ACC112 (cell line): ENCODE measurements at regions not wholly inside any gene's neighbourhood (a gene's known extent, or its start where the extent isn't known, plus 50 kb on each side); places are given as distances from the start of the nearest gene placed in this dataset.

Source experiments
- H2AFZ ChIP-seq: fragments of 200-600 bp; sonication (generic); one replicate; pipeline ENCODE4 v1.6.0; 2017; ENCODE audit warnings: antibody characterized with exemption, low read length; ENCODE audit not compliant: unreplicated experiment
- H3K27ac ChIP-seq: fragments of 200-600 bp; sonication (generic); 2 replicates; pipeline ENCODE4 v1.5.1; 2014; ENCODE audit warnings: low read depth, mild to moderate bottlenecking, antibody characterized with exemption, low read length, moderate library complexity
- H3K27me3 ChIP-seq: fragments of 200-600 bp; sonication (generic); 2 replicates; pipeline ENCODE4 v1.6.1; 2014; ENCODE audit warnings: mild to moderate bottlenecking, antibody characterized with exemption, low read length, moderate library complexity, mixed read lengths; ENCODE audit not compliant: insufficient read depth
- H3K36me3 ChIP-seq: fragments of 200-600 bp; sonication (generic); 2 replicates; pipeline ENCODE4 v1.6.1; 2016; ENCODE audit warnings: mild to moderate bottlenecking, antibody characterized with exemption, low read length, moderate library complexity, mixed read lengths; ENCODE audit not compliant: insufficient read depth
- H3K4me1 ChIP-seq: fragments of 200-600 bp; sonication (generic); one replicate; pipeline ENCODE4 v1.6.1; 2016; ENCODE audit warnings: low read length, mixed read lengths; ENCODE audit not compliant: insufficient read depth, unreplicated experiment, control insufficient read depth
- H3K4me3 ChIP-seq: fragments of 200-600 bp; sonication (generic); 2 replicates; pipeline ENCODE4 v1.5.1; 2014; ENCODE audit warnings: mild to moderate bottlenecking, low read depth, low read length
- H3K79me2 ChIP-seq: fragments of 200-600 bp; sonication (generic); one replicate; pipeline ENCODE4 v1.6.0; 2016; ENCODE audit warnings: low read length; ENCODE audit not compliant: control insufficient read depth, unreplicated experiment, insufficient read depth

DNA sequence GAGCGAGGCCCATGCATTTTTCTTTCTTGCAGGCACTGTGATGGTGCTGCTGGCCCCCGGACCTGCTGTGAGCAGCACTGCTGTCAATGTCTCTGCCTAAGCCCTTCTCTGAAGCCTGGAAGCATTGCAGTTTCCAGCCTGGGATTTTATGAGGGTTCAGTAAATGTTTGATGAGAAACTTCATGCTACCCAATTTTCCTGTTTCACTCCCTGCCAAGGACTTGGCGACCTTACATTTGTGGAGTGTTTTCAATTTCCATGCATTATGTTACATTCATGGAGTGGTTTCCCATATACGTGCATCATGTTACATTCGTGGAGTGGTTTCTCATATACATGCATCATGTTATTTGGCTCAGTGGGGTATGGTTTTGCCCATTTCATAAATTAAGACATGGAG, 90.7 kb upstream of the PTCH1 start:
- no peak overlapping the region for H2AFZ ChIP-seq
- no peaks in the 10 kb centered on the region for H3K79me2 ChIP-seq
- H3K27ac ChIP-seq = no peak overlapping the region
- H3K4me3 ChIP-seq = no peak overlapping the region
- no peaks in the 10 kb centered on the region for H3K36me3 ChIP-seq
- peaks cover 14% of the 10 kb centered on the region for H3K27me3 ChIP-seq
- no peaks in the 10 kb centered on the region for H3K4me1 ChIP-seq

DNA sequence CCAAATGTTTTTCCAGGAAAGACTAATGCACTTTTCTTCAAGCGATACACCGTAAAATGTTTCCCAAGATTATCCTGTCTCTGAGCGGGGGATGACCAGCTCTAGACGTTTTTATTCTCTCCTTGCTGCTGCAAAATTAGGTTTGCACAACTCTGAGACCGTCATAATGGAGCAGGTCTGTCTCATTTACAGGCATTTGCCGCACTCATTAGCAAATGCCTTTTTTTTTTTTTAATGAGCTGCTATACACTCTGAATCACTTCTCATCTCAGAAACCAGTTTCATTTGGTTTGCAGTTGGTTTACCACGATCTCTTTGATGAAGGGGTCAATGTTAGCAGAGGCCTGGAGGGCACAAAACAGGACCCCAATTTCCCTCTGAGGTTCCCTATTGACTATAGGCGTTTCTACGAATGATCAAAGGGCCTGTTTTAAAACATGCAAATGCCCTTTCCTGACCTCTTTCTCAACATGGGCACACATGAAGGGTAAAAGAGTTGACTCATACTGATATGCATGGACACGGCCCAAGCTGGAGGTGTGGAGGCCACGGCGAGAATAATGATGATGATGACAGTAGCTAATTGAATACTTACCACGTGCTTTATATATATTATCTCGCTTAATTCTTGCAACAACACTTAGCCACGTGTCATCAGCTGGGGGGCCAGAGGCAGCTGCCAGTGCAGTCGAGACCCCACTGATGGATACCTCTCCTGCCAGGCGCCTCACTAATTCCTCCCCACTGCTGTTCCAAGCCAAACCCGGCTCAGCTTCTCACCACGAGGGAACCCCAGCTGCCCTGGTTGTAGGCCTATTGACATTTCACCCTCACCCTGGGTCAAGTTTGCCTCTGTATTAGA, 89.9 kb upstream of the PTCH1 start:
- H3K27me3 ChIP-seq = peaks cover 18% of the 10 kb centered on the region
- H3K4me1 ChIP-seq = no peaks in the 10 kb centered on the region
- H2AFZ ChIP-seq = no peak overlapping the region
- H3K27ac ChIP-seq = no peak overlapping the region
- no peaks in the 10 kb centered on the region for H3K36me3 ChIP-seq
- no peak overlapping the region for H3K4me3 ChIP-seq
- H3K79me2 ChIP-seq = no peaks in the 10 kb centered on the region

DNA sequence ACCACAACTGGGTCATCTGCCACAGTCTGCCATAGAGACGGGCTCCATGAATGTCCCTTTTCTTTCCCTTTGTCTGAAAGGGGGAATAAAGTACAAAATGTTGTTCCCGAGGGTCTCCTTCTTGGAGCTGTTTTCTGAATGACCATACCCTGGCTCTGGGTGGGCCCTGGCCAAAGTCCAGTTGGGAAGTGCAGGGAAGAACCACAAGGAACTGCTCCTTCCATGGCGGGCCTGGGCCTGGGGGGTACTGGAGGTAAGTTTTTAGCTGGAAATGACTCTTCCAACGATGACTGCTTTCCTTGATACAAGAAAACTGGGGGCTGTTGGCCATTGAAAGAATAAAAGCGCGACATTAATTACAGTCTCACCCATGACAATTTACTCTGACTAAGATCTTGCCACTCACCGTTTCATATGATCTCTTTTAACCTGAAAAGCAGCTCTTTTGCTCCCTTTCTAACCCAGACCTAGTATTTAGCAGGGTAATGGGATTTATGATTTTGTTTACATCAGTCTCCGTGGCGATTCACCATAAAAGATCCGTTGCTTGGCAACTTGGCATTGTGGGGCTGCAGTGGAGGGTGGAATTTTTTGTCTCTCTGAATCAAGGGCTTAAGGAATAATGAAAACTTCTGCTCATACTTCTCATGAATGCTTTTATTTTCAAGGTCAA, 89.2 kb upstream of the PTCH1 start:
- no peaks in the 10 kb centered on the region for H3K79me2 ChIP-seq
- H2AFZ ChIP-seq = no peak overlapping the region
- no peak overlapping the region for H3K4me3 ChIP-seq
- H3K4me1 ChIP-seq = no peaks in the 10 kb centered on the region
- no peak overlapping the region for H3K27ac ChIP-seq
- no peaks in the 10 kb centered on the region for H3K36me3 ChIP-seq
- H3K27me3 ChIP-seq = peaks cover 19% of the 10 kb centered on the region

GRCh38 chr9:95605101-95605500, 88.3 kb upstream of the PTCH1 start:
- Histone ChIP-seq H3K27me3 (peaks cover 26% of the 10 kb centered on the region), H3K4me3 (no peak overlapping the region), H3K79me2 (no peaks in the 10 kb centered on the region)

GRCh38 chr9:95598236-95598635, 81.5 kb upstream of the PTCH1 start:
- no peaks in the 10 kb centered on the region for H3K4me1 ChIP-seq
- H3K4me3 ChIP-seq = no peak overlapping the region
- no peaks in the 10 kb centered on the region for H3K79me2 ChIP-seq
- H3K27ac ChIP-seq = no peak overlapping the region
- H2AFZ ChIP-seq = no peak overlapping the region
- no peaks in the 10 kb centered on the region for H3K36me3 ChIP-seq
- peaks cover 42% of the 10 kb centered on the region for H3K27me3 ChIP-seq

More at GRCh38 chr9:95605101-95605500, 88.3 kb upstream of the PTCH1 start:
- H2AFZ ChIP-seq = no peak overlapping the region
- H3K36me3 ChIP-seq = no peaks in the 10 kb centered on the region
- no peak overlapping the region for H3K27ac ChIP-seq
- no peaks in the 10 kb centered on the region for H3K4me1 ChIP-seq

GRCh38 chr9:95595721-95596295, 79.0 kb upstream of the PTCH1 start:
- Histone ChIP-seq H3K79me2 (no peaks in the 10 kb centered on the region), H3K36me3 (no peaks in the 10 kb centered on the region), H3K4me1 (no peaks in the 10 kb centered on the region), H3K4me3 (no peak overlapping the region), H2AFZ (no peak overlapping the region), H3K27ac (no peak overlapping the region), H3K27me3 (peaks cover 51% of the 10 kb centered on the region)

DNA sequence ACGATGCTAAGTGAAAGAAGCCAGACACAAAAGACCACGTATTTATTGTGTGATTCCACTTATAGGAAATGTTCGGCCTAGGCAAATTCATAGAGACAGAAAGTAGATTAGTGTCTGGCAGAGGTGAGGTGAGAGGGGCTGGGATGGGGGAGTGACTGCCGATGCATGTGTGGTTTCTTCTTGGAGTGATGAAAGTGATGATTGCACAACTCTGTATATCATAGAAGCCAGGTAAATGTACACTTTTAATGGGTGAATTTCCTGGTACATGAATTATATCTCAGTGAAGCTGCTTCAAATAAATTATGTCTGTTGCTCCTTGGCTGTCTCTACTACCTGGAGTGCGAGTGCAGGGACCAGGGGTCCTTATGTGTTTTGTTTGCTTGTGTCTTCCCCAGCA, 76.2 kb upstream of the PTCH1 start:
- no peak overlapping the region for H2AFZ ChIP-seq
- no peak overlapping the region for H3K4me3 ChIP-seq
- no peaks in the 10 kb centered on the region for H3K36me3 ChIP-seq
- H3K4me1 ChIP-seq = no peaks in the 10 kb centered on the region
- H3K27ac ChIP-seq = no peak overlapping the region
- H3K27me3 ChIP-seq = peaks cover 53% of the 10 kb centered on the region
- no peaks in the 10 kb centered on the region for H3K79me2 ChIP-seq

GRCh38 chr9:95588724-95589588, 72.2 kb upstream of the PTCH1 start:
- Histone ChIP-seq H3K4me1 (no peaks in the 10 kb centered on the region), H3K79me2 (no peaks in the 10 kb centered on the region), H3K27ac (no peak overlapping the region), H3K27me3 (peaks cover 51% of the 10 kb centered on the region), H3K4me3 (no peak overlapping the region), H2AFZ (no peak overlapping the region), H3K36me3 (no peaks in the 10 kb centered on the region)

GRCh38 chr9:95587021-95587964, 70.5 kb upstream of the PTCH1 start:
- Histone ChIP-seq H2AFZ (no peak overlapping the region), H3K4me3 (no peak overlapping the region), H3K4me1 (no peaks in the 10 kb centered on the region), H3K27ac (no peak overlapping the region), H3K36me3 (no peaks in the 10 kb centered on the region), H3K79me2 (no peaks in the 10 kb centered on the region), H3K27me3 (peaks cover 35% of the 10 kb centered on the region)
